GM12873 (cell line): ENCODE measurements at regions not wholly inside any gene's neighbourhood (a gene's known extent, or its start where the extent isn't known, plus 50 kb on each side); places are given as distances from the start of the nearest gene placed in this dataset.

ENCODE experiments used
- CTCF ChIP-seq: IDR thresholded peaks from 2 replicates; pipeline ENCODE4 v1.5.1; 2012; ENCODE audit warnings: low read depth, mild to moderate bottlenecking, moderate library complexity, low read length, control low read depth; ENCODE audit not compliant: insufficient read depth; ENCODE audit errors: missing control alignments

GRCh38 chr10:128215733-128216132 is 89.5 kb upstream of the MKI67 start:
- TF ChIP-seq CTCF = no peak

DNA sequence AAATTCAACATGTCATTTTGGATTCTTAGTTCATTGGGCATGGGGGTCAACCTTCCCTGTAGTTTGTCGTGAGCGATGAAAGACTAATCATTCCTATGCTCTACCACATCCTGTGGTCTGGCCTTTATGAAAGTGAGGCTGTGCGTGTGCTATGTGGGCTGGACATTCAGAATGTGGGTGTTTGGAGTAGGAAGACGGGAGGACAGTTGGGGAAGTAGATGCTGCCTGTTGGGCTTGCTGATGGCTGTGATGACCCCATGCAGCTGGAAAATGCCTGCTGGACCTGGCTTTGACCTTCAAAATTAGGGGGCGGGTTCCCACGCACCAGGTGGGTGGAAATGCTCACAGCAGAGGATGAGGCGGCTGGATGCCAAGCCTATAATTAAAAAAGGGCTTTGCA is 90.9 kb upstream of the MKI67 start:
- no peak for TF ChIP-seq CTCF

- no peak for TF ChIP-seq CTCF
Measured at GRCh38 chr10:128218161-128218560, 91.9 kb upstream of the MKI67 start.

DNA sequence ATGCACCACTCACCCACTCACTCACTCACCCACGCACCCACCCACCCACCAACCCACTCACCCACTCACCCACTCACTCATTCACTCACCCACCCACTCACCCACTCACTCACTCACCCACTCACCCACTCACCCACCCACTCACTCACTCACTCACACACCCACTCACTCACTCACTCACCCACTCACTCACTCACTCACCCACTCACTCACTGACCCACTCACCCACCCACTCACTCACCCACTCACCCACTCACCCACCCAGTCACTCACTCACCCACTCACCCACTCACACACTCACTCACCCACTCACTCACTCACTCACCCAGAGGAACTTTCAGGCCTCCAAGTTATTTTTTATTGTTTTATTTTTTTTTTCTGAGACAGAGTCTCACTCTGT is 93.1 kb upstream of the MKI67 start:
- no peak for TF ChIP-seq CTCF

- TF ChIP-seq CTCF = no peak
Measured at GRCh38 chr10:128220021-128220420, 93.8 kb upstream of the MKI67 start.

- TF ChIP-seq CTCF = no peak
Measured at GRCh38 chr10:128221117-128221516, 94.9 kb upstream of the MKI67 start.

- no peak for TF ChIP-seq CTCF
Measured at GRCh38 chr10:128221807-128222206, 95.6 kb upstream of the MKI67 start.
